ENCODE measurements at regions not wholly inside any gene's neighbourhood (a gene's known extent, or its start where the extent isn't known, plus 50 kb on each side); places are given as distances from the start of the nearest gene placed in this dataset.

GRCh38 chr3:5565026-5565425 is 377.5 kb downstream of the EDEM1 start:
- Histone ChIP-seq H3K4me1 (ENCODE audit: control insufficient read depth, insufficient read depth, low read length) (no peaks in the 10 kb centered on the region), H3K9me3 (ENCODE audit: control insufficient read depth, insufficient read depth, low read length) (no peaks in the 10 kb centered on the region), H3K27me3 (ENCODE audit: control insufficient read depth, insufficient read depth, low read length) (no peaks in the 10 kb centered on the region), H3K36me3 (ENCODE audit: control insufficient read depth, insufficient read depth, low read length) (no peaks in the 10 kb centered on the region), H3K27ac (ENCODE audit: low read depth, low read length) (no peak overlapping the region), H3K4me3 (ENCODE audit: low read depth, low read length) (no peak overlapping the region)
- no peak for DNase-seq (ENCODE audit: low read depth in 4 of 6, low spot score in 6 of 6)
- WGBS (ENCODE audit: insufficient coverage) = 100% methylated on average over 1 of the region's 4 CpGs

GRCh38 chr3:5567113-5567512 is 379.6 kb downstream of the EDEM1 start:
- no peak for DNase-seq (ENCODE audit: low read depth in 4 of 6, low spot score in 6 of 6)
- Histone ChIP-seq H3K27me3 (ENCODE audit: control insufficient read depth, insufficient read depth, low read length) (no peaks in the 10 kb centered on the region), H3K27ac (ENCODE audit: low read depth, low read length) (no peak overlapping the region), H3K9me3 (ENCODE audit: control insufficient read depth, insufficient read depth, low read length) (no peaks in the 10 kb centered on the region), H3K4me3 (ENCODE audit: low read depth, low read length) (no peak overlapping the region), H3K36me3 (ENCODE audit: control insufficient read depth, insufficient read depth, low read length) (no peaks in the 10 kb centered on the region), H3K4me1 (ENCODE audit: control insufficient read depth, insufficient read depth, low read length) (no peaks in the 10 kb centered on the region)
- no CpG with 5 or more reads among the region's 2 CpGs for WGBS (ENCODE audit: insufficient coverage)

- Histone ChIP-seq H3K4me3 (ENCODE audit: low read depth, low read length) (no peak overlapping the region), H3K27me3 (ENCODE audit: control insufficient read depth, insufficient read depth, low read length) (no peaks in the 10 kb centered on the region), H3K27ac (ENCODE audit: low read depth, low read length) (no peak overlapping the region), H3K9me3 (ENCODE audit: control insufficient read depth, insufficient read depth, low read length) (no peaks in the 10 kb centered on the region), H3K36me3 (ENCODE audit: control insufficient read depth, insufficient read depth, low read length) (no peaks in the 10 kb centered on the region), H3K4me1 (ENCODE audit: control insufficient read depth, insufficient read depth, low read length) (no peaks in the 10 kb centered on the region)
- no peak for DNase-seq (ENCODE audit: low read depth in 4 of 6, low spot score in 6 of 6)
- 42% methylated on average over 2 of the region's 5 CpGs for WGBS (ENCODE audit: insufficient coverage)
These were observed 380.9 kb downstream of the EDEM1 start for GRCh38 chr3:5568451-5568850.

- H3K9me3 ChIP-seq (ENCODE audit: control insufficient read depth, insufficient read depth, low read length) = no peaks in the 10 kb centered on the region
- H3K4me3 ChIP-seq (ENCODE audit: low read depth, low read length) = no peak overlapping the region
- H3K4me1 ChIP-seq (ENCODE audit: control insufficient read depth, insufficient read depth, low read length) = no peaks in the 10 kb centered on the region
- no peak for DNase-seq (ENCODE audit: low read depth in 4 of 6, low spot score in 6 of 6)
- no peak overlapping the region for H3K27ac ChIP-seq (ENCODE audit: low read depth, low read length)
- no peaks in the 10 kb centered on the region for H3K36me3 ChIP-seq (ENCODE audit: control insufficient read depth, insufficient read depth, low read length)
- WGBS (ENCODE audit: insufficient coverage) = no CpG with 5 or more reads among the region's 4 CpGs
- H3K27me3 ChIP-seq (ENCODE audit: control insufficient read depth, insufficient read depth, low read length) = no peaks in the 10 kb centered on the region
These were observed 381.6 kb downstream of the EDEM1 start for GRCh38 chr3:5569152-5569551.

GRCh38 chr3:5572168-5572567 is 384.7 kb downstream of the EDEM1 start:
- Histone ChIP-seq H3K9me3 (ENCODE audit: control insufficient read depth, insufficient read depth, low read length) (no peaks in the 10 kb centered on the region), H3K27ac (ENCODE audit: low read depth, low read length) (no peak overlapping the region), H3K4me3 (ENCODE audit: low read depth, low read length) (no peak overlapping the region), H3K27me3 (ENCODE audit: control insufficient read depth, insufficient read depth, low read length) (no peaks in the 10 kb centered on the region), H3K4me1 (ENCODE audit: control insufficient read depth, insufficient read depth, low read length) (no peaks in the 10 kb centered on the region), H3K36me3 (ENCODE audit: control insufficient read depth, insufficient read depth, low read length) (no peaks in the 10 kb centered on the region)
- 49% methylated on average over 6 of the region's 6 CpGs for WGBS (ENCODE audit: insufficient coverage)
- DNase-seq (ENCODE audit: low read depth in 4 of 6, low spot score in 6 of 6) = peak in 1 of 6 donors; percentile 8

- WGBS (ENCODE audit: insufficient coverage) = 83% methylated on average over 5 of the region's 7 CpGs
- Histone ChIP-seq H3K4me1 (ENCODE audit: control insufficient read depth, insufficient read depth, low read length) (no peaks in the 10 kb centered on the region), H3K9me3 (ENCODE audit: control insufficient read depth, insufficient read depth, low read length) (no peaks in the 10 kb centered on the region), H3K4me3 (ENCODE audit: low read depth, low read length) (no peak overlapping the region), H3K27ac (ENCODE audit: low read depth, low read length) (no peak overlapping the region), H3K27me3 (ENCODE audit: control insufficient read depth, insufficient read depth, low read length) (no peaks in the 10 kb centered on the region), H3K36me3 (ENCODE audit: control insufficient read depth, insufficient read depth, low read length) (no peaks in the 10 kb centered on the region)
- DNase-seq (ENCODE audit: low read depth in 4 of 6, low spot score in 6 of 6) = no peak
These were observed 388.9 kb downstream of the EDEM1 start for GRCh38 chr3:5576277-5577011.

- H3K27ac ChIP-seq (ENCODE audit: low read depth, low read length) = no peak overlapping the region
- WGBS (ENCODE audit: insufficient coverage) = 100% methylated on average over 1 of the region's 2 CpGs
- H3K9me3 ChIP-seq (ENCODE audit: control insufficient read depth, insufficient read depth, low read length) = no peaks in the 10 kb centered on the region
- DNase-seq (ENCODE audit: low read depth in 4 of 6, low spot score in 6 of 6) = no peak
- no peaks in the 10 kb centered on the region for H3K4me1 ChIP-seq (ENCODE audit: control insufficient read depth, insufficient read depth, low read length)
- no peaks in the 10 kb centered on the region for H3K27me3 ChIP-seq (ENCODE audit: control insufficient read depth, insufficient read depth, low read length)
- no peaks in the 10 kb centered on the region for H3K36me3 ChIP-seq (ENCODE audit: control insufficient read depth, insufficient read depth, low read length)
- H3K4me3 ChIP-seq (ENCODE audit: low read depth, low read length) = no peak overlapping the region
These were observed 391.7 kb downstream of the EDEM1 start for GRCh38 chr3:5579139-5579602.

GRCh38 chr3:5579946-5580345 is 392.4 kb downstream of the EDEM1 start:
- WGBS (ENCODE audit: insufficient coverage) = 96% methylated on average over 3 of the region's 4 CpGs
- Histone ChIP-seq H3K9me3 (ENCODE audit: control insufficient read depth, insufficient read depth, low read length) (no peaks in the 10 kb centered on the region), H3K27me3 (ENCODE audit: control insufficient read depth, insufficient read depth, low read length) (no peaks in the 10 kb centered on the region), H3K27ac (ENCODE audit: low read depth, low read length) (no peak overlapping the region), H3K4me3 (ENCODE audit: low read depth, low read length) (no peak overlapping the region), H3K4me1 (ENCODE audit: control insufficient read depth, insufficient read depth, low read length) (no peaks in the 10 kb centered on the region), H3K36me3 (ENCODE audit: control insufficient read depth, insufficient read depth, low read length) (no peaks in the 10 kb centered on the region)
- no peak for DNase-seq (ENCODE audit: low read depth in 4 of 6, low spot score in 6 of 6)

- Histone ChIP-seq H3K4me1 (ENCODE audit: control insufficient read depth, insufficient read depth, low read length) (no peaks in the 10 kb centered on the region), H3K4me3 (ENCODE audit: low read depth, low read length) (no peak overlapping the region), H3K27me3 (ENCODE audit: control insufficient read depth, insufficient read depth, low read length) (no peaks in the 10 kb centered on the region), H3K27ac (ENCODE audit: low read depth, low read length) (no peak overlapping the region), H3K9me3 (ENCODE audit: control insufficient read depth, insufficient read depth, low read length) (no peaks in the 10 kb centered on the region), H3K36me3 (ENCODE audit: control insufficient read depth, insufficient read depth, low read length) (no peaks in the 10 kb centered on the region)
- WGBS (ENCODE audit: insufficient coverage) = 89% methylated on average over 1 of the region's 2 CpGs
- no peak for DNase-seq (ENCODE audit: low read depth in 4 of 6, low spot score in 6 of 6)
These were observed 393.3 kb downstream of the EDEM1 start for GRCh38 chr3:5580826-5581225.

- Histone ChIP-seq H3K9me3 (ENCODE audit: control insufficient read depth, insufficient read depth, low read length) (no peaks in the 10 kb centered on the region), H3K4me3 (ENCODE audit: low read depth, low read length) (no peak overlapping the region), H3K4me1 (ENCODE audit: control insufficient read depth, insufficient read depth, low read length) (no peaks in the 10 kb centered on the region), H3K27me3 (ENCODE audit: control insufficient read depth, insufficient read depth, low read length) (no peaks in the 10 kb centered on the region), H3K36me3 (ENCODE audit: control insufficient read depth, insufficient read depth, low read length) (no peaks in the 10 kb centered on the region), H3K27ac (ENCODE audit: low read depth, low read length) (no peak overlapping the region)
- 100% methylated on average over 1 of the region's 2 CpGs for WGBS (ENCODE audit: insufficient coverage)
- DNase-seq (ENCODE audit: low read depth in 4 of 6, low spot score in 6 of 6) = no peak
These were observed 394.2 kb downstream of the EDEM1 start for GRCh38 chr3:5581743-5582142.
